G401 (cell line): ENCODE measurements at regions not wholly inside any gene's neighbourhood (a gene's known extent, or its start where the extent isn't known, plus 50 kb on each side); places are given as distances from the start of the nearest gene placed in this dataset.

Experiments
- DNase-seq: peaks from one replicate; pipeline ENCODE4 v3.0.0-alpha.2; 2015; ENCODE audit warnings: low spot score
- in situ Hi-C: cut with HindIII; loops from 2 replicates; pipeline ENCODE4 v1.10.0; 2016; ENCODE audit warnings: low sequenced_read_pairs, mixed read lengths

- no peak for DNase-seq
Measured at GRCh38 chr7:24501443-24502134, 71.7 kb upstream of the PALS2 start.

GRCh38 chr7:24502135-24502488 lies 71.1 kb upstream of the PALS2 start:
- in situ Hi-C loops, result no loop called here
- no peak for DNase-seq

More at GRCh38 chr7:24501443-24502134, 71.7 kb upstream of the PALS2 start:
- in situ Hi-C loops, result no loop called here

DNA sequence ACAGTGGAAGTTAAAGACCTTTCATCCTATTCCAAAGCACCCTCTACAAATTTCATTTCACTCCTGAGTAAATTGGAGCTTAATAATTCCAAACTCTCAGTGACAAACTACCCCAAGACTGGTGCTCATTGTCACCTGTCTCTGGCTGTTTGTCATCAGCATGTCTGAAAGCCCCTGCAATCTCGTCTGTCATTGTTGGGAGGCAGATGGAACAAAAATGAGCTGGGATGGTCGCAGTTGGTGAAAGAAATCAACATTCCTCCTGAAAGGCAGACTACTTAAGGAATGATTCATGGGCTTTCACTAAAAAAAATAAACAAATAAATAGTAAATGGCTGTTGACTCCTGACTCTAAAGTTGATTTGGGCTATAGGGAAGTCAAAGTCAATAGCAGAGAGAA lies 69.7 kb upstream of the PALS2 start:
- in situ Hi-C loops, result no loop called here
- DNase-seq, result no peak

- in situ Hi-C loops, result no loop called here
- DNase-seq, result no peak
Measured at GRCh38 chr7:24504040-24504439, 69.2 kb upstream of the PALS2 start.

GRCh38 chr7:24504836-24505235 lies 68.4 kb upstream of the PALS2 start:
- in situ Hi-C loops, result no loop called here
- no peak for DNase-seq

- in situ Hi-C loops, result no loop called here
- DNase-seq, result no peak
Measured at GRCh38 chr7:24505968-24506367, 67.3 kb upstream of the PALS2 start.

GRCh38 chr7:24508316-24508715 lies 64.9 kb upstream of the PALS2 start:
- in situ Hi-C loops, result no loop called here
- DNase-seq, result no peak

DNA sequence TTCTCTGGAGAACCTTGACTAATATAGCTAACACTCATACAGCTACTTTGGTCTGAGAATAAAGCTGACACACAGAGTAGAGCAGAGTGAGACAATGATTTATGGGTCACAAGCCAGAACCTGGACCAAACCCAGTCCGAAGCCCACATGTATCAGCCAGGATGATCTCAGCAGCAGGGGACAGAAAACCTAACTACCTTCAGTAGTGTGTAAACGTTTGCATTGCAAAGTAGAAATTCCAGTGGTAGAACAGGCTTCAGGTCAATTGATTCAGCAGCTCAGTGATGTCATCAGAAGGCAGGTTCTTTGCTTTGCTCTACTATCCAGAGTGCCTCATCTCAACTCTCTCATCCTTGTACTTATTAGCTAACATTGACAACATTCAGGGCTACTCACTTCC lies 62.5 kb upstream of the PALS2 start:
- in situ Hi-C loops, result no loop called here

GRCh38 chr7:24517166-24517565 lies 56.1 kb upstream of the PALS2 start:
- in situ Hi-C loops, result no loop called here

More for the DNA sequence above, 62.5 kb upstream of the PALS2 start:
- DNase-seq, result no peak

DNA sequence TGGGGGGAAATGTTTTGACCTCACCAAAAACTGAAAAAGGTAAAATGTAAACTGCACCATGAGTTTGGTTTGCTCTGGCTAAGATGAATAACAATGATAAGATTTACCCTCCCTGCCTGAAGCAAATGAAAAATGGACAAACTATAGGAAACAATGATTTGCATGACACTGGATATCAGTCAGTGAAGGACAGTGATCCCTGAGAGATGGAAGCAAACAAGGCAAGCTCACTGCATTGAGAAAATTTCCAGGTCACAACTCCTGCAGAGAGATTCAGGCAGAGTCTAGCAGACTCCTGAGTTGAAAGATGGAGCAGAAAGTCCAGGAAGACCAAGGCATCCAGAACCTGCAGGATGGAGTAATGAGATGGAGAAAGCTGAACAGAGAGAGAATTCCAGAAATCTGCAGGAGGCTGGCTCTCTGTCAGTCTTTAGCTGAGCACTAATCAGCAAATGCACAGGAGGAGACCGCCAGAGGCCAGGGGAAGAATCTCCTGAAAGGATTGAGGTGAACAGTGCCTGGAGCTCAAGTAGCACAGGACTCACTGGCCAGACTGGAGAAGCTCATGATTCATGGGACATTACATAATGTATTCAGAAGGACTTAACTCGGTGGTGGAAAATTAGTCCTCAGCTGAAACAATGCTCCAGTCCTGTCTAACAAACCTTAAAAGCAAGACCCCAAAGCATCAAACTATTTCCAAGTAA lies 51.2 kb upstream of the PALS2 start:
- in situ Hi-C loops, result no loop called here
- DNase-seq, result no peak

More at GRCh38 chr7:24517166-24517565, 56.1 kb upstream of the PALS2 start:
- DNase-seq, result no peak
